ENCODE measurements at regions not wholly inside any gene's neighbourhood (a gene's known extent, or its start where the extent isn't known, plus 50 kb on each side); places are given as distances from the start of the nearest gene placed in this dataset.

- TF ChIP-seq CEBPZ (IDR thresholded peaks at IDR 0.05; ENCODE audit: low read length) (no peak), NFE2L1 (CRISPR knock-in tag; IDR thresholded peaks at IDR 0.05; ENCODE audit: borderline replicate concordance) (no peak), ZBTB10 (CRISPR knock-in tag; IDR thresholded peaks at IDR 0.05; ENCODE audit: borderline replicate concordance) (no peak), ZNF816 (CRISPR knock-in tag; IDR thresholded peaks at IDR 0.05; ENCODE audit: borderline replicate concordance) (no peak)
These were observed 152.7 kb upstream of the BMP2 start (continued) for GRCh38 chr20:6614836-6615235.

- POLR2A ChIA-PET: no interaction called here
- peak; percentile 49; the same call in 1 of the 2 replicates for TF ChIP-seq GABPB1 (CRISPR knock-in tag; IDR thresholded peaks at IDR 0.05)
- peak; percentile 29; the same call in 1 of the 2 replicates for TF ChIP-seq NFE2L2 (IDR thresholded peaks at IDR 0.05; ENCODE audit: low read length)
- no peak for TF ChIP-seq GABPA (IDR thresholded peaks at IDR 0.05; ENCODE audit: low read depth, low read length)
- TF ChIP-seq GABPA (CRISPR knock-in tag; IDR thresholded peaks at IDR 0.05; ENCODE audit: low read depth): peak; percentile 70
- peak; percentile 89 for TF ChIP-seq FOSL2 (CRISPR knock-in tag; IDR thresholded peaks at IDR 0.05)
- no peak for TF ChIP-seq HDAC6 (IDR thresholded peaks at IDR 0.05; ENCODE audit: low read depth, low read length)
- TF ChIP-seq SALL2 (CRISPR knock-in tag; IDR thresholded peaks at IDR 0.05): no peak
- TF ChIP-seq ATF4 (CRISPR knock-in tag; IDR thresholded peaks at IDR 0.05): peak in 1 of 2 experiments; percentile 85; a peak in 2 of 4 replicates
- H3K27me3 ChIP-seq (ENCODE audit: control insufficient read depth in 1 of 2, insufficient read depth in 2 of 2, low read length in 2 of 2): no peaks in the 10 kb centered on the region
- no peak overlapping the region for H2AFZ ChIP-seq (ENCODE audit: low read length)
- no peak overlapping the region for H3K27ac ChIP-seq (ENCODE audit: extremely low read length, insufficient read depth, low read length)
- H3K9ac ChIP-seq (ENCODE audit: insufficient read depth, low read depth, low read length): no peak overlapping the region
- BruUV-seq (replicated peaks): no TSS peak
- intact Hi-C loops (cut with micrococcal nuclease; ENCODE audit: unreplicated experiment): no loop called here
- H3K36me3 ChIP-seq (replicated peaks in 1 of 2; ENCODE audit: control insufficient read depth in 1 of 2, insufficient read depth in 2 of 2, low read length in 2 of 2): no peaks in the 10 kb centered on the region
- no peaks in the 10 kb centered on the region for H3K9me3 ChIP-seq (ENCODE audit: low read length)
- CTCF ChIA-PET (ENCODE audit: low intra/inter-chr PET ratio, low total read pairs): no interaction called here
- H3K4me2 ChIP-seq (ENCODE audit: low read depth, low read length): no peak overlapping the region
- no peaks in the 10 kb centered on the region for H3K79me2 ChIP-seq (ENCODE audit: insufficient read depth, low read length)
- ATAC-seq: no peak; the same call in 2 of the 3 replicates
- H3K4me3 ChIP-seq (replicated peaks in 1 of 3; ENCODE audit: insufficient read depth in 1 of 3, low read depth in 2 of 3, low read length in 3 of 3): no peak overlapping the region
- in situ Hi-C loops (cut with HindIII; ENCODE audit: extremely low pct_ligation_motif_present, low pct_unique_long_range_greater_than_20kb): no loop called here
- no peaks in the 10 kb centered on the region for H4K20me1 ChIP-seq (ENCODE audit: insufficient read depth, low read length)
- 11% methylated on average over 8 of the region's 8 CpGs for WGBS (ENCODE audit: low lambda C conversion rate)
- DNase-seq (ENCODE audit: low spot score): no peak
- H3K4me1 ChIP-seq (ENCODE audit: insufficient read depth, low read length): peaks cover 8% of the 10 kb centered on the region; the same call in 1 of the 2 replicates
- no peak for FAIRE-seq
These were observed 154.1 kb upstream of the BMP2 start for GRCh38 chr20:6613280-6613861.
